ENCODE measurements at regions not wholly inside any gene's neighbourhood (a gene's known extent, or its start where the extent isn't known, plus 50 kb on each side); places are given as distances from the start of the nearest gene placed in this dataset.

GRCh38 chr7:21361413-21362125 is 66.3 kb upstream of the SP4 start:
- Histone ChIP-seq H3K27me3 (ENCODE audit: insufficient read depth, low read length) (no peaks in the 10 kb centered on the region), H3K4me3 (ENCODE audit: low read length) (no peak overlapping the region), H3K4me1 (ENCODE audit: insufficient read depth, low read length) (peaks cover 33% of the 10 kb centered on the region), H3K9me3 (ENCODE audit: low read depth, low read length) (no peaks in the 10 kb centered on the region)

- Histone ChIP-seq H3K4me1 (ENCODE audit: insufficient read depth, low read length) (peaks cover 6% of the 10 kb centered on the region), H3K4me3 (ENCODE audit: low read length) (no peak overlapping the region), H3K27me3 (ENCODE audit: insufficient read depth, low read length) (no peaks in the 10 kb centered on the region), H3K9me3 (ENCODE audit: low read depth, low read length) (no peaks in the 10 kb centered on the region)
Measured at GRCh38 chr7:21364801-21365271, 63.0 kb upstream of the SP4 start.

GRCh38 chr7:21365866-21366624 is 61.8 kb upstream of the SP4 start:
- Histone ChIP-seq H3K9me3 (ENCODE audit: low read depth, low read length) (no peaks in the 10 kb centered on the region), H3K4me3 (ENCODE audit: low read length) (no peak overlapping the region), H3K4me1 (ENCODE audit: insufficient read depth, low read length) (peaks cover 6% of the 10 kb centered on the region), H3K27me3 (ENCODE audit: insufficient read depth, low read length) (no peaks in the 10 kb centered on the region)

GRCh38 chr7:21367081-21367480 is 60.8 kb upstream of the SP4 start:
- Histone ChIP-seq H3K9me3 (ENCODE audit: low read depth, low read length) (no peaks in the 10 kb centered on the region), H3K27me3 (ENCODE audit: insufficient read depth, low read length) (no peaks in the 10 kb centered on the region), H3K4me1 (ENCODE audit: insufficient read depth, low read length) (peaks cover 6% of the 10 kb centered on the region), H3K4me3 (ENCODE audit: low read length) (no peak overlapping the region)

- Histone ChIP-seq H3K9me3 (ENCODE audit: low read depth, low read length) (no peaks in the 10 kb centered on the region), H3K4me3 (ENCODE audit: low read length) (no peak overlapping the region), H3K4me1 (ENCODE audit: insufficient read depth, low read length) (peaks cover 6% of the 10 kb centered on the region), H3K27me3 (ENCODE audit: insufficient read depth, low read length) (no peaks in the 10 kb centered on the region)
Measured at GRCh38 chr7:21367537-21367936, 60.3 kb upstream of the SP4 start.

- Histone ChIP-seq H3K4me1 (ENCODE audit: insufficient read depth, low read length) (peaks cover 6% of the 10 kb centered on the region), H3K27me3 (ENCODE audit: insufficient read depth, low read length) (no peaks in the 10 kb centered on the region), H3K9me3 (ENCODE audit: low read depth, low read length) (no peaks in the 10 kb centered on the region), H3K4me3 (ENCODE audit: low read length) (no peak overlapping the region)
Measured at GRCh38 chr7:21368317-21368716, 59.6 kb upstream of the SP4 start.

- no peaks in the 10 kb centered on the region for H3K9me3 ChIP-seq (ENCODE audit: low read depth, low read length)
- H3K4me3 ChIP-seq (ENCODE audit: low read length) = no peak overlapping the region
- H3K27me3 ChIP-seq (ENCODE audit: insufficient read depth, low read length) = no peaks in the 10 kb centered on the region
- peaks cover 6% of the 10 kb centered on the region for H3K4me1 ChIP-seq (ENCODE audit: insufficient read depth, low read length)
Measured at GRCh38 chr7:21370283-21370982, 57.5 kb upstream of the SP4 start.

- Histone ChIP-seq H3K4me1 (ENCODE audit: insufficient read depth, low read length) (no peaks in the 10 kb centered on the region), H3K4me3 (ENCODE audit: low read length) (no peak overlapping the region), H3K9me3 (ENCODE audit: low read depth, low read length) (no peaks in the 10 kb centered on the region), H3K27me3 (ENCODE audit: insufficient read depth, low read length) (no peaks in the 10 kb centered on the region)
Measured at GRCh38 chr7:21371360-21371759, 56.5 kb upstream of the SP4 start.

GRCh38 chr7:21373031-21373430 is 54.9 kb upstream of the SP4 start:
- no peaks in the 10 kb centered on the region for H3K27me3 ChIP-seq (ENCODE audit: insufficient read depth, low read length)
- peaks cover 12% of the 10 kb centered on the region for H3K9me3 ChIP-seq (ENCODE audit: low read depth, low read length)
- no peaks in the 10 kb centered on the region for H3K4me1 ChIP-seq (ENCODE audit: insufficient read depth, low read length)
- H3K4me3 ChIP-seq (ENCODE audit: low read length) = no peak overlapping the region

- Histone ChIP-seq H3K9me3 (ENCODE audit: low read depth, low read length) (peaks cover 16% of the 10 kb centered on the region), H3K4me1 (ENCODE audit: insufficient read depth, low read length) (no peaks in the 10 kb centered on the region), H3K4me3 (ENCODE audit: low read length) (no peak overlapping the region), H3K27me3 (ENCODE audit: insufficient read depth, low read length) (no peaks in the 10 kb centered on the region)
Measured at GRCh38 chr7:21374134-21374533, 53.7 kb upstream of the SP4 start.

GRCh38 chr7:21377545-21377944 is 50.3 kb upstream of the SP4 start:
- Histone ChIP-seq H3K9me3 (ENCODE audit: low read depth, low read length) (peaks cover 16% of the 10 kb centered on the region), H3K4me1 (ENCODE audit: insufficient read depth, low read length) (peaks cover 5% of the 10 kb centered on the region), H3K27me3 (ENCODE audit: insufficient read depth, low read length) (no peaks in the 10 kb centered on the region), H3K4me3 (ENCODE audit: low read length) (no peak overlapping the region)

All from mononuclear cell (primary cell).